GM23338 (cell line): ENCODE measurements at regions not wholly inside any gene's neighbourhood (a gene's known extent, or its start where the extent isn't known, plus 50 kb on each side); places are given as distances from the start of the nearest gene placed in this dataset.

Source experiments
- ATAC-seq: fragments of 200-7000 bp; cut with Tn5 transposase; 3 replicates; pipeline ENCODE4 v1.9.1; 2020
- DNase-seq: peaks from one replicate; pipeline ENCODE4 v3.0.0-alpha.2; 2015; ENCODE audit warnings: low spot score
- H2AFZ ChIP-seq: fragments of 200-600 bp; sonication (generic); 2 replicates; pipeline ENCODE4 v1.8.0; 2016; ENCODE audit warnings: antibody characterized with exemption, mild to moderate bottlenecking, moderate library complexity
- H3F3A ChIP-seq: fragments of 200-600 bp; sonication (generic); replicated peaks from 2 replicates; pipeline ENCODE4 v1.8.0; 2017; ENCODE audit warnings: antibody characterized with exemption, mixed run types, low read depth
- H3K27ac ChIP-seq: fragments of 200-600 bp; sonication (generic); 2 replicates; pipeline ENCODE4 v1.6.1; 2016; ENCODE audit warnings: low read depth
- H3K27me3 ChIP-seq: fragments of 200-600 bp; sonication (generic); 2 replicates; pipeline ENCODE4 v1.8.0; 2016; ENCODE audit warnings: mild to moderate bottlenecking, mixed run types, moderate library complexity; ENCODE audit not compliant: insufficient read depth
- H3K36me3 ChIP-seq: fragments of 200-600 bp; sonication (generic); 2 replicates; pipeline ENCODE4 v1.8.0; 2016; ENCODE audit warnings: mild to moderate bottlenecking; ENCODE audit not compliant: insufficient read depth
- H3K4me1 ChIP-seq: fragments of 200-600 bp; sonication (generic); 2 replicates; pipeline ENCODE4 v1.8.0; 2016; ENCODE audit warnings: mild to moderate bottlenecking, moderate library complexity; ENCODE audit not compliant: insufficient read depth
- H3K4me2 ChIP-seq: fragments of 200-600 bp; sonication (generic); 2 replicates; pipeline ENCODE4 v1.7.1; 2017; ENCODE audit warnings: mixed run types
- H3K4me3 ChIP-seq: fragments of 200-600 bp; sonication (generic); 2 replicates; pipeline ENCODE4 v1.6.1; 2016; ENCODE audit warnings: mixed run types
- H3K79me2 ChIP-seq: fragments of 200-600 bp; sonication (generic); replicated peaks from 2 replicates; pipeline ENCODE4 v1.8.0; 2017; ENCODE audit warnings: mild to moderate bottlenecking; ENCODE audit not compliant: insufficient read depth
- H3K9me2 ChIP-seq: fragments of 200-600 bp; sonication (generic); 2 replicates; pipeline ENCODE4 v1.8.0; 2017; ENCODE audit not compliant: insufficient read depth
- H4K20me1 ChIP-seq: fragments of 200-600 bp; sonication (generic); replicated peaks from 2 replicates; pipeline ENCODE4 v1.8.0; 2017; ENCODE audit warnings: mild to moderate bottlenecking; ENCODE audit not compliant: insufficient read depth
- H3K27ac Mint-ChIP-seq: 2 replicates; pipeline ENCODE4 v1.8.0; 2020; ENCODE audit warnings: inconsistent platforms, mild to moderate bottlenecking, moderate library complexity, mixed read lengths
- H3K27me3 Mint-ChIP-seq: 3 replicates; pipeline ENCODE4 v1.8.0; 2022; ENCODE audit warnings: low read depth, mild to moderate bottlenecking, moderate library complexity, mixed read lengths, inconsistent platforms; ENCODE audit not compliant: insufficient read depth, poor library complexity
- H3K36me3 Mint-ChIP-seq: 3 replicates; pipeline ENCODE4 v1.8.0; 2021; ENCODE audit warnings: low read depth, mild to moderate bottlenecking, inconsistent platforms, moderate library complexity, mixed read lengths
- H3K4me1 Mint-ChIP-seq: 3 replicates; pipeline ENCODE4 v1.8.0; 2020; ENCODE audit warnings: mild to moderate bottlenecking, inconsistent platforms, mixed read lengths
- H3K4me3 Mint-ChIP-seq: 3 replicates; pipeline ENCODE4 v1.8.0; 2021; ENCODE audit warnings: moderate library complexity, mild to moderate bottlenecking, inconsistent platforms, mixed read lengths
- H3K9me3 Mint-ChIP-seq: 3 replicates; pipeline ENCODE4 v1.8.0; 2020; ENCODE audit warnings: moderate library complexity, mild to moderate bottlenecking, inconsistent platforms, mixed read lengths
- CREB1 ChIP-seq: fragments of 250-450 bp; sonication (Bioruptor Pico); IDR thresholded peaks from 2 replicates; pipeline ENCODE4 v1.5.0; 2020; ENCODE audit warnings: low read depth, mild to moderate bottlenecking, moderate library complexity
- EZH2 ChIP-seq: fragments of 200-600 bp; sonication (generic); IDR thresholded peaks from one replicate; pipeline ENCODE4 v1.8.0; 2017; ENCODE audit warnings: antibody characterized with exemption, mild to moderate bottlenecking, low read depth; ENCODE audit not compliant: unreplicated experiment
- EZH2phosphoT487 ChIP-seq: fragments of 200-600 bp; sonication (generic); IDR thresholded peaks from one replicate; pipeline ENCODE4 v1.8.1; 2018; ENCODE audit warnings: antibody characterized with exemption; ENCODE audit not compliant: unreplicated experiment
- JUNB ChIP-seq: IDR thresholded peaks from one replicate; pipeline ENCODE4 v1.6.1; 2016; ENCODE audit warnings: antibody characterized with exemption; ENCODE audit not compliant: unreplicated experiment
- NANOG ChIP-seq: IDR thresholded peaks from 2 replicates; pipeline ENCODE4 v1.6.1; 2016; ENCODE audit warnings: antibody characterized with exemption, borderline replicate concordance
- POLR2AphosphoS5 ChIP-seq: IDR thresholded peaks from 2 replicates; pipeline ENCODE4 v1.6.1; 2016; ENCODE audit warnings: antibody characterized with exemption, low read depth
- REST ChIP-seq: IDR thresholded peaks from one replicate; pipeline ENCODE4 v1.6.1; 2018; ENCODE audit warnings: antibody characterized with exemption; ENCODE audit not compliant: unreplicated experiment
- STAT1 ChIP-seq: IDR thresholded peaks from one replicate; pipeline ENCODE4 v1.6.1; 2016; ENCODE audit warnings: antibody characterized with exemption; ENCODE audit not compliant: unreplicated experiment
- ZNF114 ChIP-seq: fragments of 250-450 bp; sonication (Bioruptor Pico); IDR thresholded peaks from 2 replicates; pipeline ENCODE4 v1.5.0; 2020; ENCODE audit warnings: mild to moderate bottlenecking, moderate library complexity
- ZNF331 ChIP-seq: fragments of 250-450 bp; sonication (Bioruptor Pico); IDR thresholded peaks from 2 replicates; pipeline ENCODE4 v1.5.0; 2020; ENCODE audit warnings: low read depth, mild to moderate bottlenecking, moderate library complexity
- TF ChIP-seq, protein P1 (sequence below): IDR thresholded peaks from 2 replicates; pipeline ENCODE4 v1.6.1; 2016; ENCODE audit warnings: antibody characterized with exemption
- TF ChIP-seq, protein P2 (sequence below), 2 experiments: fragments of 200-600 bp in 1 of 2; sonication (generic) in 1 of 2; conservative IDR thresholded peaks; 2 replicates each; pipeline versions ENCODE4 v1.5.1 to v1.6.1; 2016 to 2017; ENCODE audit warnings: antibody characterized with exemption in 2 of 2, low read depth in 2 of 2, mild to moderate bottlenecking in 2 of 2, moderate library complexity in 1 of 2

DNA sequence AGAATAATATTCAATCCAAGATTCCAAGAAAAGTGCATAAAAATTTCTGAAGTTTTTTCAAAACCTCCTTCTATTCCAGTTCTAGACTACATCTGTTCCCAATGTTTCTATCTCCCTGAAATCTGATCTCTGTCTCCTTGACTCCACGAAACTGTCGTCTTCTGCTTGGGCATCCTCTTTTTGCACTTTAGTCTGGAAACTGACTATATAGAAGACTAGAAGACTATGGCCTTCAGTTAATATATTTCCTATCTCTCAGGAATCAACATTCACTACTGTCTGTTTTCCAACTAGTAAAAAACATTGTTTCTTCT, 745.4 kb upstream of the ADGRB3 start (continued):
- TF ChIP-seq REST (no peak), JUNB (no peak), ZNF114 (no peak), EZH2 (no peak)

DNA sequence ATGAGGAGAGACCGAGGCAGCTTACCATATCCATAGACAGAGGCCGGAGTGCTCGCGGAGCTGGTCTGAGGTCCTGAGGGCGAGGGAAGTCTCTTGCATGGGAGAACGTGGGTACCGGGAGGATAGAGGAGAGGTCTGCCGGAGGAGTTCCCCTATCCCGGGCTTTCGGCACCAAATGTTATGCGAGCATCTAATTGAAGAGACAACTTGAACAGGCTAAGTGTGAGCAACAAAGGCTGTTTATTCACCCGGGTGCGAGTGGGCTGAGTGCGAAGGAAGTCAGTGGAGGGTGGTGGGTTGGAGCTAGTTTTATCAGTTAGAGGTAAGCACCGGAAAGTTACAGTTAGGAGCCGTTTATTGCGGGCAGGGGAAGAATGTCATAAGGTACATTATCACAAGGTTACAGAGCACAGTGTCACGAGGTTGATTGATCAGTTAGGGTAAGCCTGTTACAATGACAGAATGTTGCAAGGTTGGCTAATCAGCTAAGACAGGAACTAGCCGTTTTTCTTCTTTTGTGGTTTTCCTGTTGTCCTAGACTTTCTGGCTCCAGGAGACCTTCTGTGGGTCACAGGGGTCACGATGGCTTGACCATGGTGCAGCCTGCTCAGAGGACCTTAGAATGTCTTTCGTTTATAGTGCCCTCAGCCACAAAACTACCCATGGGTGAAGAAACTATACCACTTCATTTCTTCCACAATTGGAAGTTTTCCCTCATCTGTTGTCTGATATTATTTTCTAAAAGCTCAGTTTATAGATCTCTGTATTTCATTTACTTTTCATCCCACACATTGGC, 746.0 kb upstream of the ADGRB3 start:
- no peaks in the 10 kb centered on the region for H3K27me3 ChIP-seq
- H3K4me3 ChIP-seq = no peak overlapping the region
- ATAC-seq (no peak), DNase-seq (no peak)
- peaks cover 14% of the 10 kb centered on the region; the same call in 1 of the 2 replicates for H3K9me2 ChIP-seq
- peaks cover 12% of the 10 kb centered on the region for H3K4me1 Mint-ChIP-seq
- no peak overlapping the region for H3K4me2 ChIP-seq
- H3K4me1 ChIP-seq = peaks cover 9% of the 10 kb centered on the region; the same call in 1 of the 2 replicates
- no peak overlapping the region for H3K27ac ChIP-seq
- H3K79me2 ChIP-seq = no peaks in the 10 kb centered on the region
- no peaks in the 10 kb centered on the region for H3K36me3 ChIP-seq
- H3K9me3 Mint-ChIP-seq = peaks cover 12% of the 10 kb centered on the region; the same call in 2 of the 3 replicates
- no peaks in the 10 kb centered on the region for H4K20me1 ChIP-seq
- no peaks in the 10 kb centered on the region for H3F3A ChIP-seq
- peaks cover 8% of the 10 kb centered on the region; the same call in 1 of the 3 replicates for H3K36me3 Mint-ChIP-seq
- H3K4me3 Mint-ChIP-seq = no peak overlapping the region
- no peak overlapping the region for H3K27ac Mint-ChIP-seq
- H2AFZ ChIP-seq = no peak overlapping the region
- peaks cover 4% of the 10 kb centered on the region for H3K27me3 Mint-ChIP-seq
- TF ChIP-seq, protein P1, sequence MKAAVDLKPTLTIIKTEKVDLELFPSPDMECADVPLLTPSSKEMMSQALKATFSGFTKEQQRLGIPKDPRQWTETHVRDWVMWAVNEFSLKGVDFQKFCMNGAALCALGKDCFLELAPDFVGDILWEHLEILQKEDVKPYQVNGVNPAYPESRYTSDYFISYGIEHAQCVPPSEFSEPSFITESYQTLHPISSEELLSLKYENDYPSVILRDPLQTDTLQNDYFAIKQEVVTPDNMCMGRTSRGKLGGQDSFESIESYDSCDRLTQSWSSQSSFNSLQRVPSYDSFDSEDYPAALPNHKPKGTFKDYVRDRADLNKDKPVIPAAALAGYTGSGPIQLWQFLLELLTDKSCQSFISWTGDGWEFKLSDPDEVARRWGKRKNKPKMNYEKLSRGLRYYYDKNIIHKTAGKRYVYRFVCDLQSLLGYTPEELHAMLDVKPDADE = no peak
- TF ChIP-seq, protein P2, sequence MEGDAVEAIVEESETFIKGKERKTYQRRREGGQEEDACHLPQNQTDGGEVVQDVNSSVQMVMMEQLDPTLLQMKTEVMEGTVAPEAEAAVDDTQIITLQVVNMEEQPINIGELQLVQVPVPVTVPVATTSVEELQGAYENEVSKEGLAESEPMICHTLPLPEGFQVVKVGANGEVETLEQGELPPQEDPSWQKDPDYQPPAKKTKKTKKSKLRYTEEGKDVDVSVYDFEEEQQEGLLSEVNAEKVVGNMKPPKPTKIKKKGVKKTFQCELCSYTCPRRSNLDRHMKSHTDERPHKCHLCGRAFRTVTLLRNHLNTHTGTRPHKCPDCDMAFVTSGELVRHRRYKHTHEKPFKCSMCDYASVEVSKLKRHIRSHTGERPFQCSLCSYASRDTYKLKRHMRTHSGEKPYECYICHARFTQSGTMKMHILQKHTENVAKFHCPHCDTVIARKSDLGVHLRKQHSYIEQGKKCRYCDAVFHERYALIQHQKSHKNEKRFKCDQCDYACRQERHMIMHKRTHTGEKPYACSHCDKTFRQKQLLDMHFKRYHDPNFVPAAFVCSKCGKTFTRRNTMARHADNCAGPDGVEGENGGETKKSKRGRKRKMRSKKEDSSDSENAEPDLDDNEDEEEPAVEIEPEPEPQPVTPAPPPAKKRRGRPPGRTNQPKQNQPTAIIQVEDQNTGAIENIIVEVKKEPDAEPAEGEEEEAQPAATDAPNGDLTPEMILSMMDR (conservative IDR thresholded peaks at IDR 0.05; ENCODE audit: low read depth in 2 of 2) = no peak
- no peak for TF ChIP-seq EZH2
- TF ChIP-seq REST = no peak
- TF ChIP-seq CREB1 (CRISPR knock-in tag) = no peak
- no peak for TF ChIP-seq STAT1
- TF ChIP-seq ZNF331 = no peak
- TF ChIP-seq ZNF114 = no peak
- TF ChIP-seq POLR2AphosphoS5 = no peak
- no peak for TF ChIP-seq JUNB
- TF ChIP-seq NANOG = no peak
- TF ChIP-seq EZH2phosphoT487 = no peak
